Astrocyte (in vitro differentiated cells and primary cell): ENCODE measurements at regions not wholly inside any gene's neighbourhood (a gene's known extent, or its start where the extent isn't known, plus 50 kb on each side); places are given as distances from the start of the nearest gene placed in this dataset.

Experiments used
- EZH2 ChIP-seq: IDR thresholded peaks from 2 replicates; pipeline ENCODE4 v1.6.1; 2012; ENCODE audit warnings: mild to moderate bottlenecking, low read length, inconsistent platforms; ENCODE audit not compliant: insufficient read depth
- TF ChIP-seq, protein P1 (sequence below): IDR thresholded peaks from 2 replicates; pipeline ENCODE4 v1.5.1; 2011; ENCODE audit warnings: low read depth, mild to moderate bottlenecking, inconsistent platforms, low read length, moderate library complexity; ENCODE audit not compliant: insufficient read depth

DNA sequence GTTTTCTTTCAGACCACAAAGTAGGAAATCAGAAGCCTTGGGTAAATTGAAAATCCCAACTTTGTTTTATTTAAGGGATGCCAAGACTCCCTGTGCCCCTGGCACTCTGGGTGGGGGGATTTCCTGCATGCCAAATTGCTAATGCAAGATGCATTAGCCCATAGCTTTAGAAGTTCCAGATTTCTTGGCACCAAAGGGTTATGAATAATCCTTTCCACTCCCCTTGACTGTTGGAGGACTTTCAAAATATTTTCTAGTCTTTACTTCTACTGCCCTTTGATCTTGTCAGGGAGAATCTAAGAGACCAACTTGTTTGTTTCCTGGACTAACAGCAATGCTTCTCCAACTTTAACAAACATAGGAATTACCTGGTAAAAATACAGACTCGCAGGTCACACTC, 81.8 kb upstream of the TGIF1 start:
- TF ChIP-seq, protein P1, sequence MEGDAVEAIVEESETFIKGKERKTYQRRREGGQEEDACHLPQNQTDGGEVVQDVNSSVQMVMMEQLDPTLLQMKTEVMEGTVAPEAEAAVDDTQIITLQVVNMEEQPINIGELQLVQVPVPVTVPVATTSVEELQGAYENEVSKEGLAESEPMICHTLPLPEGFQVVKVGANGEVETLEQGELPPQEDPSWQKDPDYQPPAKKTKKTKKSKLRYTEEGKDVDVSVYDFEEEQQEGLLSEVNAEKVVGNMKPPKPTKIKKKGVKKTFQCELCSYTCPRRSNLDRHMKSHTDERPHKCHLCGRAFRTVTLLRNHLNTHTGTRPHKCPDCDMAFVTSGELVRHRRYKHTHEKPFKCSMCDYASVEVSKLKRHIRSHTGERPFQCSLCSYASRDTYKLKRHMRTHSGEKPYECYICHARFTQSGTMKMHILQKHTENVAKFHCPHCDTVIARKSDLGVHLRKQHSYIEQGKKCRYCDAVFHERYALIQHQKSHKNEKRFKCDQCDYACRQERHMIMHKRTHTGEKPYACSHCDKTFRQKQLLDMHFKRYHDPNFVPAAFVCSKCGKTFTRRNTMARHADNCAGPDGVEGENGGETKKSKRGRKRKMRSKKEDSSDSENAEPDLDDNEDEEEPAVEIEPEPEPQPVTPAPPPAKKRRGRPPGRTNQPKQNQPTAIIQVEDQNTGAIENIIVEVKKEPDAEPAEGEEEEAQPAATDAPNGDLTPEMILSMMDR: no peak
- no peak for TF ChIP-seq EZH2
